RKO (cell line): ENCODE measurements at regions not wholly inside any gene's neighbourhood (a gene's known extent, or its start where the extent isn't known, plus 50 kb on each side); places are given as distances from the start of the nearest gene placed in this dataset.
"Not testable (repeated sequence)": the region's sequence is repeated elsewhere in the genome, so short reads cannot be mapped to it uniquely, and the experiment has no call there.

ENCODE experiments used
- DNase-seq: peaks from one replicate; pipeline ENCODE4 v3.0.0-alpha.2; 2016; ENCODE audit warnings: low spot score

GRCh38 chr5:21051945-21052344 is 1063.9 kb upstream of the CDH18 start:
- DNase-seq = no peak

- DNase-seq = no peak
Observed at GRCh38 chr5:21049901-21050300, 1061.9 kb upstream of the CDH18 start.

- DNase-seq = no peak
Observed at GRCh38 chr5:21030981-21031380, 1043.0 kb upstream of the CDH18 start.

- no peak for DNase-seq
Observed at GRCh38 chr5:21024966-21025365, 1037.0 kb upstream of the CDH18 start.

GRCh38 chr5:21013237-21013636 is 1025.2 kb upstream of the CDH18 start:
- no peak for DNase-seq

- no peak for DNase-seq
Observed at GRCh38 chr5:21007781-21008180, 1019.8 kb upstream of the CDH18 start.

GRCh38 chr5:20988933-20989332 is 1000.9 kb upstream of the CDH18 start:
- not testable (repeated sequence) for DNase-seq

GRCh38 chr5:20985754-20986153 is 997.8 kb upstream of the CDH18 start:
- no peak for DNase-seq

GRCh38 chr5:20974426-20974825 is 986.4 kb upstream of the CDH18 start:
- no peak for DNase-seq

GRCh38 chr5:20972419-20972925 is 984.5 kb upstream of the CDH18 start:
- peak; percentile 31 for DNase-seq

GRCh38 chr5:20959347-20959746 is 971.3 kb upstream of the CDH18 start:
- DNase-seq = no peak

- no peak for DNase-seq
Observed at GRCh38 chr5:20958641-20959040, 970.6 kb upstream of the CDH18 start.

GRCh38 chr5:20956134-20956533 is 968.1 kb upstream of the CDH18 start:
- DNase-seq = no peak

GRCh38 chr5:20949636-20950035 is 961.6 kb upstream of the CDH18 start:
- no peak for DNase-seq

GRCh38 chr5:20943183-20943971 is 955.4 kb upstream of the CDH18 start:
- DNase-seq = not testable (repeated sequence)

GRCh38 chr5:20942603-20943002 is 954.6 kb upstream of the CDH18 start:
- DNase-seq = not testable (repeated sequence)

- not testable (repeated sequence) for DNase-seq
Observed at GRCh38 chr5:20940786-20941185, 952.8 kb upstream of the CDH18 start.

- DNase-seq = not testable (repeated sequence)
Observed at GRCh38 chr5:20890936-20891335, 902.9 kb upstream of the CDH18 start.

- not testable (repeated sequence) for DNase-seq
Observed at GRCh38 chr5:20875726-20876125, 887.7 kb upstream of the CDH18 start.

- DNase-seq = not testable (repeated sequence)
Observed at GRCh38 chr5:20865892-20866291, 877.9 kb upstream of the CDH18 start.

GRCh38 chr5:20833081-20833627 is 845.2 kb upstream of the CDH18 start:
- DNase-seq = no peak

- no peak for DNase-seq
Observed at GRCh38 chr5:20832204-20833080, 844.4 kb upstream of the CDH18 start.

- not testable (repeated sequence) for DNase-seq
Observed at GRCh38 chr5:20825951-20826350, 838.0 kb upstream of the CDH18 start.
